ENCODE measurements at regions not wholly inside any gene's neighbourhood (a gene's known extent, or its start where the extent isn't known, plus 50 kb on each side); places are given as distances from the start of the nearest gene placed in this dataset.

DNA sequence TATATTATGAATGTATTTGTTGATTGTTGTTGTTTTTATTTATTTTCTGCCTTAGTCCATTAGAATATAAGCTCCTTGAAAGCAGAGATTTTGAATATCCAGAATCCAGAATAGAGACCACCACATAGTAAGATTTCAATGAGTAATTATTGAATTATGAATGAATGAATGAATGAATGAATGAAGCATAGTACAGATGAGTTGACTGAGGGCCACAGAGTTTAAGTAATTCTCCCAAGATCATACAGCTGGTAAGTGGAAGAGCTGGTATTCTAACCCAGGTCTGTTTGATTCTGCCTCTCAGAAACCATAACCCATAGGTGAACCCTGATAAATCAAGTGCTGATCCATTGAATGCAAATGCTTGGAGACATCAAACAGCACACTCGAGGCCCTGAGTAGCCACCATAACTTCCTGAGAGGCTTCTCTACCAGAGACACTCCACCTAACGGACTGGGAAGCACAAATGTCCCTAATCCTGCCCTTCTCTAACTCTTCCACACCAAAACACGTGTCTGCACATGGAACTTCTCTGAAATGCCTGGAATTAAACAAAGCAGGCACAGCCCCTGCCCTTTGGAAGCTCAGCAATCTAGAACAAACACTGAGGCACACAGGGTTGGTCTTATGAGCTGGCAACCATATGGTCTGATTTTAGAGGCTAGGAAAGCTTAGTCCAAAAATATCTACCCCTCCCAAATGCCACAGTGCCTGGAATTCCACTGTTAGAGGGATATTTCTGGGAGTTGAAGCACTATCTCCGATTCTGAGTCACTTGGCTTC lies 190.1 kb downstream of the FOXO1 start:
- TF ChIP-seq, protein P1, sequence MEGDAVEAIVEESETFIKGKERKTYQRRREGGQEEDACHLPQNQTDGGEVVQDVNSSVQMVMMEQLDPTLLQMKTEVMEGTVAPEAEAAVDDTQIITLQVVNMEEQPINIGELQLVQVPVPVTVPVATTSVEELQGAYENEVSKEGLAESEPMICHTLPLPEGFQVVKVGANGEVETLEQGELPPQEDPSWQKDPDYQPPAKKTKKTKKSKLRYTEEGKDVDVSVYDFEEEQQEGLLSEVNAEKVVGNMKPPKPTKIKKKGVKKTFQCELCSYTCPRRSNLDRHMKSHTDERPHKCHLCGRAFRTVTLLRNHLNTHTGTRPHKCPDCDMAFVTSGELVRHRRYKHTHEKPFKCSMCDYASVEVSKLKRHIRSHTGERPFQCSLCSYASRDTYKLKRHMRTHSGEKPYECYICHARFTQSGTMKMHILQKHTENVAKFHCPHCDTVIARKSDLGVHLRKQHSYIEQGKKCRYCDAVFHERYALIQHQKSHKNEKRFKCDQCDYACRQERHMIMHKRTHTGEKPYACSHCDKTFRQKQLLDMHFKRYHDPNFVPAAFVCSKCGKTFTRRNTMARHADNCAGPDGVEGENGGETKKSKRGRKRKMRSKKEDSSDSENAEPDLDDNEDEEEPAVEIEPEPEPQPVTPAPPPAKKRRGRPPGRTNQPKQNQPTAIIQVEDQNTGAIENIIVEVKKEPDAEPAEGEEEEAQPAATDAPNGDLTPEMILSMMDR (IDR thresholded peaks at IDR 0.05; ENCODE audit: poor library complexity): no peak
- TF ChIP-seq EZH2phosphoT487 (IDR thresholded peaks at IDR 0.05; ENCODE audit: low read depth, severe bottlenecking, unreplicated experiment) (no peak), EZH2 (IDR thresholded peaks at IDR 0.05; ENCODE audit: borderline replicate concordance) (no peak)
- WGBS (ENCODE audit: low lambda C conversion rate, missing lambda C conversion rate): 30% methylated on average over 4 of the region's 4 CpGs
- no peak overlapping the region for H2AFZ ChIP-seq
- no peak overlapping the region for H3K4me3 ChIP-seq
- no peaks in the 10 kb centered on the region for H3K9me2 ChIP-seq (replicated peaks; ENCODE audit: insufficient read depth)
- no peaks in the 10 kb centered on the region for H4K20me1 ChIP-seq (ENCODE audit: insufficient read depth, poor library complexity, severe bottlenecking)
- no peaks in the 10 kb centered on the region for H3K79me2 ChIP-seq
- no peaks in the 10 kb centered on the region for H3K9me3 ChIP-seq (ENCODE audit: low read depth)
- peaks cover 13% of the 10 kb centered on the region for H3K4me1 ChIP-seq (ENCODE audit: insufficient read depth)
- no peak overlapping the region for H3K27ac ChIP-seq
- peak overlapping the region; percentile 0 for H3K4me2 ChIP-seq
- H3K36me3 ChIP-seq (replicated peaks; ENCODE audit: insufficient read depth, low read depth): no peaks in the 10 kb centered on the region
- no peak for DNase-seq (ENCODE audit: low spot score)
- H3K27me3 ChIP-seq: no peaks in the 10 kb centered on the region

DNA sequence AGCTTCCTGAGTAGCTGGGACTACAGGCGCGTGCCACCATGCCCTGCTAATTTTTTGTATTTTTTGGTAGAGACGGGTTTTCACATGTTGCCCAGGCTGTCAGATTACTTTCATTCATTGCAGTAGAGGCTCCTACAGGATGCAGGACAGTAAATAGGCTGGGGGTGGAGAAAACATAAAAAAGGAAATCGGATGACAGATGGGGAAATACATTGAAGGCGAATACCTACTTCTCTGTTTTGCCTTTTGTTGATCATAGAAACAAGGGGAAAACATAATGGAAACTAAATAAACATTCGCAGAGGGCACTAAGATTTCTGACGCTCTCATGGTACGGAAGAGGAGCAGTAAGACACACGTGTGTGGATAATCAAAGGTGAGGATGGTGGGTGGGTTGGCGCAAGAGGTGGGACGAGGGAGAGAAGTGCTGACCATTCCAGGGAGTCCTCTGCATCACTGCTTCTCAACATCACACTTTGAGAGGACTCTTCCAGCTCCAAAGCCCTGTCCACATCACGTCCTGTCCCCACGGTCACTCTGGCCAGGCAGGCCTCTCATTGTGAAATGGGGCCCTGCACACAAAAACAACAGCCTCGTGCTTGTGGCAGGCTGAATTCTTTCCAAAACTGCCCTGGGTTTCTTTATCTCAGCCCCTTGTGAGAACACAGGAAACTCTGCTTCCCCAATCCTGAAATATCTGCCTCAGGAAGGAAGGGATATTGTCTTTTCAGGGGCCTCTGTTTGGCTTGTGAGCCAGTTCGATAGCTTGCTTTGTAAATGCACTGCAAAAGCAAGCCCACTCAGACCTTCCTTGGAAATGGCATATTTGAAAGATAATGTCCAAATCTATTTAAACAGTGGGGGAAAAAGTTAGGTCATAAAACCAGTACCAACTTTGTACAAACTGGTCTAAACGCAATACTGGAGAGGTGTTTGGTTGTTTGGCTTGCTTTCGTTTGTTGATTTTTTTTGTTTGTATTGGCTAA lies 188.5 kb downstream of the FOXO1 start:
- no peak for DNase-seq (ENCODE audit: low spot score)
- H3K79me2 ChIP-seq: no peaks in the 10 kb centered on the region
- H4K20me1 ChIP-seq (ENCODE audit: insufficient read depth, poor library complexity, severe bottlenecking): no peaks in the 10 kb centered on the region
- no peak overlapping the region for H3K4me2 ChIP-seq
- no peaks in the 10 kb centered on the region for H3K9me3 ChIP-seq (ENCODE audit: low read depth)
- H3K4me1 ChIP-seq (ENCODE audit: insufficient read depth): peaks cover 13% of the 10 kb centered on the region
- no peaks in the 10 kb centered on the region for H3K36me3 ChIP-seq (replicated peaks; ENCODE audit: insufficient read depth, low read depth)
- no peak overlapping the region for H3K4me3 ChIP-seq
- no peak overlapping the region for H2AFZ ChIP-seq
- no peaks in the 10 kb centered on the region for H3K9me2 ChIP-seq (replicated peaks; ENCODE audit: insufficient read depth)
- no peak overlapping the region for H3K27ac ChIP-seq
- 78% methylated on average over 17 of the region's 17 CpGs for WGBS (ENCODE audit: low lambda C conversion rate, missing lambda C conversion rate)
- no peak for TF ChIP-seq EZH2 (IDR thresholded peaks at IDR 0.05; ENCODE audit: borderline replicate concordance)
- TF ChIP-seq EZH2phosphoT487 (IDR thresholded peaks at IDR 0.05; ENCODE audit: low read depth, severe bottlenecking, unreplicated experiment): no peak
- TF ChIP-seq, protein P1 (IDR thresholded peaks at IDR 0.05; ENCODE audit: poor library complexity): no peak
- H3K27me3 ChIP-seq: no peaks in the 10 kb centered on the region

- TF ChIP-seq EZH2phosphoT487 (IDR thresholded peaks at IDR 0.05; ENCODE audit: low read depth, severe bottlenecking, unreplicated experiment): no peak
- no peak for TF ChIP-seq EZH2 (IDR thresholded peaks at IDR 0.05; ENCODE audit: borderline replicate concordance)
- TF ChIP-seq, protein P1 (IDR thresholded peaks at IDR 0.05; ENCODE audit: poor library complexity): no peak
- no peaks in the 10 kb centered on the region for H4K20me1 ChIP-seq (ENCODE audit: insufficient read depth, poor library complexity, severe bottlenecking)
- peaks cover 13% of the 10 kb centered on the region for H3K4me1 ChIP-seq (ENCODE audit: insufficient read depth)
- H3K9me3 ChIP-seq (ENCODE audit: low read depth): no peaks in the 10 kb centered on the region
- no peaks in the 10 kb centered on the region for H3K9me2 ChIP-seq (replicated peaks; ENCODE audit: insufficient read depth)
- DNase-seq (ENCODE audit: low spot score): no peak
- no peaks in the 10 kb centered on the region for H3K36me3 ChIP-seq (replicated peaks; ENCODE audit: insufficient read depth, low read depth)
- H3K4me3 ChIP-seq: no peak overlapping the region
- no peaks in the 10 kb centered on the region for H3K27me3 ChIP-seq
- no peaks in the 10 kb centered on the region for H3K79me2 ChIP-seq
- WGBS (ENCODE audit: low lambda C conversion rate, missing lambda C conversion rate): 91% methylated on average over 7 of the region's 7 CpGs
- no peak overlapping the region for H2AFZ ChIP-seq
- H3K4me2 ChIP-seq: no peak overlapping the region
- no peak overlapping the region for H3K27ac ChIP-seq
Measured at GRCh38 chr13:40478775-40479174, 187.7 kb downstream of the FOXO1 start.
